HG03280 (cell line): ENCODE measurements at regions not wholly inside any gene's neighbourhood (a gene's known extent, or its start where the extent isn't known, plus 50 kb on each side); places are given as distances from the start of the nearest gene placed in this dataset.

ENCODE experiments used
- ATAC-seq: cut with Tn5 transposase; IDR thresholded peaks from one replicate; pipeline ENCODE4 v1.9.1; 2021; ENCODE audit warnings: mild to moderate bottlenecking, moderate library complexity; ENCODE audit not compliant: unreplicated experiment

DNA sequence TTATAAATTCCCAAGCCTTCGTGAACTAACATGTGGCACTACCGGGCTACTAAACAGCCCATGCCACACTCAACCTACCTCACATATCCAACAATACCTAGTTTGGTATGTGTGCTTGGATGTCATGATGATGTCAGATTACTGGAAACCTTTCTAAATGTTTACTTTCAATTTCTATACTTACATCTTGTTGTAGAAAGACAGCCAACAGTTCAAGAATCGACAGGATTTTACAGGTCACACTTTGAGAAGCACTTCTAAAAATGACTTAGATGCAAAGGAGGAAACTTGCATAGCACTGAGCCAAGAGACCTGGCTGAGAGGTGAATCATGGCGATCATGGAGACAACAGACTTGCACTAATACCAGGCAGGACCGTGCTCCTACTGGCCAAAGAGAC, 209.9 kb downstream of the COL4A1 start:
- no peak for ATAC-seq

DNA sequence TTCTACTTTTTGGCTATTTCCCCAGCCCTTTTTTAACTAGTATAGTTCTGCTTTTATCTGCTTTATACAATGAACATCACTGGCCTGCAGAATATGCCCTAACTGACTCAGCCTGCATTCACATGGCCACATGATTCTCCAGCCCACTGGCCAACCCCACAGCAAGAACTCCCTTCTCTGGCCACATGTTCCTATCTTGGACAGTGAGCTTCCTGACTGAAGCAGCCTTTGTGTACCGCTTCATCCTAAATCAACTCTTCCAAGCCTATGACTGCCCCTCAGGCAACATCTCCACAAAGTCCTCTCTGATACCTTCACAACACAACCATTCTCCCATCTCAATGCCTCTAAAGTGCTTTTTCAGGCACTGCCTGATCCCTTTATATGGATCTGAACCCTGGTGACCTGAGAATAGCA, 214.1 kb downstream of the COL4A1 start:
- ATAC-seq = no peak

DNA sequence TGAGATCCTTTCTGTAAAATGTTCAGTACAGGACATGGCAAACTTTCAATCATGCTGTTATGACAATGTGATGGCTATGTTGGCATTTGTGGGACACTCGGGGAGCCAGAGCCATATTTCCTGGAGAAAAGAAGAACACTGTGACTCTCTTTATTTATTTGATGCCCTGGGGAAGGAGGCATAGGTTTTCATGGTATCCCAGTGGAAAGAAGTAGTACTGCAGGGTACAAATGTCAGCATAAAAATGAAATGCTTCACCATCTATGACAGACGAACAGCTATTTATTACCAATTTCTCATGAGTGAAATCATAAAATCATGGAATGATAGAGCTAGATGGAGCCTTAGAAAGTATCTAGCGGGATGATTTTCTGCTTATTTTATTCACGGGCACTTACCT, 217.1 kb downstream of the COL4A1 start:
- ATAC-seq = no peak

DNA sequence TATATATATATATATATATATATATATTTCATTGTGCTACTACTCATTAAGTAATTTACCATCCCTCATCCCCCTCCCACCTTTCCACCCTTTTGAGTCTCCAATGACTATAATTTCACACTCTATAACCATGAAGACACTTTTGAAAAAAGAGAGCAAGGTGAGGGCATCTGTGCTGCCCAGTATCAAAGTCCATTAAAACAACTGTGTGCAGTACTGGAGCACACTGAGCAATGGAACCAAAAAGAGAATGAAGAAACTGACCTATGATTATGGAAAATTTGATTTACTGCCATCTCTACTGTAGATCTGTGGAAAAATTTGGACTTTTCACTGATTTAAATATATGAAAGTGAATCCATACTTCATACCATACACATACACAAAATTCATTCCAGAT, 217.9 kb downstream of the COL4A1 start:
- ATAC-seq = no peak

DNA sequence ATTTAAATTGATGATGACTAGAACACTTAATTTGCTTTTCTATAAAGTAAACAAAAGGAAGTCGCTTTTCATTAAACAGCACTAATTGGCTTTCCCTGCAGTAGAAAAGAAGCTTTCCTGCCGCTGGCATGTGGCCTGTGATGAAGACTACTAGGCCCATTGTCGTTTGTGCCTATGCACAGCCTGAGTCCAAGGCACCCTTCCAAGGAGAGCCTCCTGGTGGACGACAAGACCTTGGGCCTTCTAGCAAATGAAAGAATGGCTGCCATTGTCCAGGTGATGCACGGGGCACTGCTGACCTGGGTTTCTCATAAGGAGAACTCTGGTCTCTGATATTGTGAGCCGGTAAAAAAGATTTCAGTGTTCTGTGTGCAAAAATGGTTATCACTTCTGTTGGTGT, 233.0 kb downstream of the COL4A1 start:
- no peak for ATAC-seq

DNA sequence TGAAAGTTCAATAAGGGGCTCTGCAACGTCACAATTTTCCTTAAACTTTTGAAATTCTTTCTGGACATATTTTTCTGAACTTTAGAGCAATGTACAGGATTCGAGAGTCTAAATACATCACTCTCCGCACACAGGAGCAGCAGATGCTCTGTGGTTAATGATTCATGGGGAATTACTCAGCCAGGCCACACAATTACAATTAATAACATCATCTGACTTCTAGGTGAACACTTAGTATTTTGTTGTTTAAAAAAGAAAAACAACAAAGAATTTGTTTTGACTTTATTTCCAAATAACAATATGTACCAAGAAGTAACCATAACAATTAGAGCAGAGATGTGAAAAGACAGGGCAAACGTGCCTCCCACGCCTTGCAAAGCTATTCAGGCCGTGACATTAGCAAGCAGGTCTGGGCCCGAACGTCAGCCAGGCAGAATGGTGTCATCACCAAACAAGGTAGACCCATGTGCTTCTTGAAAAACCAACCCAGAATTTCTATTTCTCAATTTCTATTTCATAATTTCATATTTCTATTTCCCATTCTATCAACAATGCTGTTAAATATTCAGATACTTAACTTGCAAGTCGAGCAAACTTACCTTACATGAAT, 236.3 kb downstream of the COL4A1 start:
- no peak for ATAC-seq

DNA sequence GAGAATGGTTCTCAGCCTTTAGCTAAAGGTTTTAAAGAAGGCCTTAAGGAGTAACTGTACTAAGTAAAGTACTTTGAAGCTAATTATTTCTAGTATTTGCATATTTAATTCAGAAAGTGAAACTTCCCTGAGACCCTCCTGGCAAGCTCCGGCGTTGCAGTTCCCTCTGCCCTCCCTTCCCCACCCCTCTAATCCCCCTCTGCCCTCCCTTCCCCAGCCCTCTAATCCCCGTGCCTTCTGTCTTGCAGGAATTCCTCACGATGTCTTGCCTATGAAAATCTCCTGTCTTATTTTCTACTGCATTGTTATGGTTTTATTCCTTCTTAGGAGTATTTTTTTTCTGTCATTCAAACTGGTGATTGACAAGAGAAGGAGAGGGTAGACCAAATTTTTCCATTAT, 236.9 kb downstream of the COL4A1 start:
- ATAC-seq = no peak

DNA sequence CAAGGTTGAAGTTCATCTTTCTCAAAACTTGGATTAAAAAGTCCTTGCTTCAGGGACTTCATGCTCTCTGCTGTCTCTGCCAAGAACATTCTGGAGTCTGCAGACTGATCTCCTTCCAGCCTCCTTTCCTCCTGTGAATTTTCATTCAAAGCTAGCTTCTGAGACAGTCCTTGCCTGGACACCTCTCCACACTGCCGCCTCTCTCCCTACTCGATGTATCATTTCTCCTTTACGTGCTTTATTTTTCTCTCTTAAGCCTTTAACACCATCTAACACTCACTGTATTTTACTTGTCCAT, 238.8 kb downstream of the COL4A1 start:
- ATAC-seq = no peak

DNA sequence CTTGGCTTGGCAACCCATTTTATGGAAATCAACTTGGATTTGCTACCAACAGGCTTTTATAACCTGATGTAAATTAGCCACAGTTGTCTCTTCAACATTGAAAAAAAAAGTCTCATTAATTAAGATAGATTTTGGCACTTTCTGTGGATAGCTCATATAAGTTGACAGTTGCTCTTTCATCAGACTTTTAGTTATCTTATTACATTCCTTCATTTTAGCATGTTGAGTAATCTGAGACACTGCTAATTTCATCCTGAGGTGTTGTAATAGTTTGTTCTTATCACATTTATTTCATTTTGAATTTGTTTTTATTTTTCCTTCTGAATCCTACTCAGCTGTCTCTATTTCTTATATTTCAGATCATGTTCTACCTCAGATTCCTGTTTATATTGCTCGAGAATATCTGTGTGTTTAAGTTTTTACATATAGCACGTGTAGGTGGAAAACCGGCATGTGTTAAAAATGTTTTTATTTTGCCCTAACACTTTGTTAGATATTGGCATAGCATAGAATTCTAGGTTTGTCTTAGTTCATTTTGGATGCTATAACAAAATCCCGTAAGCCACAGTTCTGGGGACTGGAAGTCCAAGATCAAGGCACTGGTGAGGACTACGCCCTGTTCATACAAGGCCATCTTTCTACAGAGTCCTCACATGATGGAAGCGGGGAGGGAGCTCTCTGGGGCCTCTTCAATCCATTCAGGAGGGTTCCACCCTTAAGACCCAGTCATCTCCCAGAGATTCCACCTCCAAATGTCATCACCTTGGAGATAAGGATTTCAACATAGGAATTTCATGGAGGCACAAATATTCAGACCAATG, 239.4 kb downstream of the COL4A1 start:
- no peak for ATAC-seq

DNA sequence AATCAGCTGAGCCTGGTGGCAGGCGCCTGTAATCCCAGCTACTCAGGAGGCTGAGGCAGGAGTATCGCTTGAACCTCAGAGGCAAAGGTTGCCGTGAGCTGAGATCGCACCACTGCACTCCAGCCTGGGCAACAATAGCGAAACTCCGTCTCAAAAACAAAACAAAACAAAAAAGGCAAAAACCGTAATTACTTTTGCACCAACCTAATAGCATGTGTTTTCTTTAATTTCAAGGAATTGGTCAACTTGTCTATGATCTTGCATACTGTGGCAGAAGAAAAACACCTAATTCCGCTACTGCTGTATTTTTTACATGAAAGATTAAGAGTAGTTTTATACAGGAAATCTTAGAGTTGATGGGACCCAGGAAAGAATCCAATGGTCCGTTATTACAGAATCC, 241.2 kb downstream of the COL4A1 start:
- ATAC-seq = no peak

DNA sequence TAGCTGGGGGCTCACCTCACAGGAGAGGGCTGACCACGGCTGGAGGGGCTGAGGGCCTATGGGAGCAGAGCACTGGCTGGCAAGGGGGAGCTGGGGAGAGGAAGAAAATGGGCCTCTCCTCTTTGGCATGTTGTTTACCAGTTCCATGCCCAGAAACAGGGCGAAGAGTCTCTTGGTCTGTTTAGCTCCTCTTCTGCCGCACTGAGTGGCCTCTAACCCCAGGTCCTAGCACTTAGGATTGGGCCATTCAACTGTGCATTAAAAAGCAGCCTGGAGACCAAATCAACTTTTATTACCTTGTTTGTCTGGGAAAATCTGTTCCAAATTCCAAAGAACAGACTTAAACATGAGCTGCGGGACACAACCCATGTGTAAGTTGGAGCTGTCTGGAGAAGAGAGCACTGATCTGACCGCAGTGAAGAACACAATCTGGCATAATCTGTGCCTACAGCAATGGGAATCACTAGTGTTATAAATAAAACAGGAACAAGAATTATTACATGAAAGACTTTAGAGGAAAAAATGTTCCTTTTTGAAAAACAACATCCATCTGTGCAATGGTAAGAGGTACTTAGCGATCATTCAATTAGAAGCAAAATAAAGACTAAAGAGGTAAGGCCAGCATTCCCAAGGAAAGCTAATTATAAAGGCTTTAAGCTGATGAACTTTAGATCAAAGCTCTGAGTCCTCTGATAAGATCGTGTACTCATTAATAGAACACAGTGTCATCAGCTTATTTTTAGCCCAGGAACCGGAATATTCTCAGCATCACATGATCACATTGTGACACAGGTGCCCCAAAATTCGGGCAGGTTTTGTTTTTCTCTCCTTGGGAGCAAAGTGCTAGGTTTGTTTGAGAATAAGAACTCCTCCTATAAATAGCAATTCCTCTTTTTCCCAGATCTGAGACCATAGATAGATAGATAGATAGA, 243.2 kb downstream of the COL4A1 start:
- no peak for ATAC-seq

DNA sequence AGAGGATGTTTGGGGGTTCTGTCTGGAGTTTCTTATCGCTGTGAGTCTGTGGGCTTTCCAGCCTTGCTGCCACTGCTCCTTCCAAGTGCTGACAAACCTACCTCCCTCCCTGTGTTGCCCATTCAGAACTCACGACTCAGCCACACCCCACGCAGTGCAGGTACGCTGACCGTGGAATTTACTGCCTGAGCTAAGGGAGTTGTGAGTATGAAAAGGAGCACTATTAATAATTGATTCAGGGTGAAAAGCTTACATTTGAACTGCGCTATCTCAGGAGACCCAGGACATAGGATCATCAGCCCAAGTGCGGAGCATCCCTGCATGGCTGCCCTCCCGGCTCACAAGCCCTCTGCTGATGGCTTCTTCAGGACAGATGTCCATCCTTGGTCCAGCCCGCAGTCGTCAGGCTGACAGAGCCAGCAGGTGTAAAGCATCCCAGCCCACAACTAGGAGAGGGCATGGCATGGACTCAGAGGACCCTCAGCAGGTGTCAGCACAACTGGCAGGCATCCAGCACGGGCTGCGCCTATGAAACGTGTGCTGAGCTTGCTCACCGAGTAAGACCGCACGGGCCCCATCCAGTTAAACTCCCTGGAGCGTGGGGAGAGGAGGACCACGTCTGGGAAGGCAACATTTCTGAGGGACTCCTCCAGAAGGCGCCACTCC, 244.0 kb downstream of the COL4A1 start:
- no peak for ATAC-seq

DNA sequence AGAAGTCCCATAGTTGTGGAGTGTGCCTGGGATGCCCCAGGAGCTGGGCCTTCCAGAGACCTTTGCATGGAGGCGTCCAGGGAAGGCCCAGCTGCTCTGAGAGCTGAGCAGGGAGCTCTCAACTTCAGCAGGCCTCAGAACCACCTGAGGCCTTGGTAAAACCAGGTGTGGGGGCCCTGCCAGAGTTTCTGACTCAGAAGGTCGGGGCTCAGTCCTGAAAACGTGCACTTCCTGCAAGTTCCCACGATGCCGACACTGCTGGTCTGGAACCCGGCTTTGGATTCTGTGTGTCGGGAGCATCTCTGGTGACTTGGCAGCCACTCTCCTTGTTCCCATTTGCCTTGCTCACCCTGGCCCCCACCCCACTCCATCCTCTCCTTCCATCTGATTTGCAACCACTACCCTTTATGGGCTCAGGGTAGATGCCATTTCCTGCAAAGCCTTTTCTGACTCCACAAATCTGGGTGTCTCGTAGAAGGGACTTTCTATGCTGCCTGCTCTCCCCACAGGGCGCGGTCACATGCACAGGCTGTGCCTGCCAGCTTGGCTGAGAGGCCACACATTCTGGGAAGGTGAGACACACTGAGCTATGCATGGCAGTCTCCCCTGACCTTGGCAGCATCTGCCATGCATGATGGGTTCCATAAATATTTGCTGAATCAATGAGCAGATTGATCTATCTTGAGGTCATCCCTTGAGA, 244.7 kb downstream of the COL4A1 start:
- ATAC-seq = no peak

DNA sequence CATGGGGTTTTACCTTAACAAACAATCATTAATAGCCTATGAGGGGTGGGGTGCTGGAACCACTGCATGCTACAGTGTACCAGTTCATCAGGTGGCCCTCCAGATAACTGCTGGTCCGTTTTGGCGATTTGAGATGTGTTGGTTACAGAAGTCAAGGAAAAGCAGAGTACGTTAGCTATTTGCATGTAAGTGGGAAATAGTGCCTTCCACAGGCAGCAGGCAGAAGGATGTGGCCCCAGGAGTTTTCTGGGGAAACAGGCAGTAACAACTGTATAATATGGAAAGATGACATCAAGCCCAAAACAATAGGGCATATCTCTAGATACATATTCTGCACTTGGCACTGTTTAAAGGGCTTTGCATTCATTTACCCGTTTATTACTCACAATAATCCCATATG, 245.7 kb downstream of the COL4A1 start:
- no peak for ATAC-seq

DNA sequence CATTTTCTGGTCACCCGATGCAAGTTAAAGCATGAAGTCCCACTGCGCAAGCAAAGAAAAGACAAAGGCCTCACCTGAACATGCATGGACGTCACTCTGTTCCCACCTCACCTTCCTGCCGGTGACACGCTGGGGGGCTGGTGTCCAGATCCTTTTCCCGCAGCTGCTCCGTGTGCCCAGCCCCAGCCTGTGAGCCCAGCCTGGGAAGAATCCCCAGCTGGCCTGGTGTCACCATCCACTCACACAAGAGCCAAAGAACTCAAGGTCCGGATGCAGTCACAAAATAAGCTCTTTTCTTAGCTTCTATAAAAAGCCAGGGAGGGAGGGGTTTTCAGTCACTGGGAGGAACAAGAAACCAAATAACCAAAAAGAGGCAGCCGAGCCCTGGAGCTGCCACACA, 249.9 kb downstream of the COL4A1 start:
- no peak for ATAC-seq

DNA sequence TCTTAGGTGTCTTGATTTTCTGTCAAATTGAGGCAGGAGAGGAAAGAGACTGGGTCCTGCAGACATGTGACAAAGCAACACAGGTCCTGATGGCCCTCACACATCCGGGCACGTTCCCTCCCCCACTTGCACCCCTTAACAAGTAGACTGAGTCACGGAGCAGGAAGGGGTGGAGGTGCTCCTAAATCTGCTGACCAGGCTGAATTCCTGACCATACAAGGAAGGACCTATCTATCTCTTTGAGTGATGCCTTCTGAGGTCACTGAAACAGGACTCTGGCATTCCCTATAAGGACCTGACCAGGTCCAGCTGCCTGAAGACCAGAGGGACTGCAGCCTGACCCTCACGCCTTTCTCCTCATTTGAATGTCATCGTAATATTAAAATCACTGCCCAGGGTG, 250.3 kb downstream of the COL4A1 start:
- ATAC-seq = no peak

DNA sequence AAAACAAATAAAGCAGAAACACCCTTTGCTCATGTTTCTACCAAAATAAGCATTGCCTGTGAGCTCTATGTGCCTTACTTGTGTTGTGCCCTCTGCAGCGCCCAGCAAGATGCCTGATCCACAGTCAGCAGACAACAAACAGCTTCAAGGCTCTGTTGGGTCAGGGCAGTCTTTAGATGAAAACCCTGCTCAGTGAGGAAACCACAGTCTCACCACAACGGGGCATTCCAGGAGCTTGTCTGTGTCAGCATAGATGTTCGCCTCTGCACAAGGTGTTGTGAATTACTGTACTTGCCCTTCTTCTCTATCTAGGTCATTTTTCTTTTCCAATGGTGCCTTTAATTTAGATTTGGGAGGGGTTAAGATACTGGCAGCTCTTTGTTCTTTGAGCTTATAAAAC, 251.9 kb downstream of the COL4A1 start:
- ATAC-seq = no peak

DNA sequence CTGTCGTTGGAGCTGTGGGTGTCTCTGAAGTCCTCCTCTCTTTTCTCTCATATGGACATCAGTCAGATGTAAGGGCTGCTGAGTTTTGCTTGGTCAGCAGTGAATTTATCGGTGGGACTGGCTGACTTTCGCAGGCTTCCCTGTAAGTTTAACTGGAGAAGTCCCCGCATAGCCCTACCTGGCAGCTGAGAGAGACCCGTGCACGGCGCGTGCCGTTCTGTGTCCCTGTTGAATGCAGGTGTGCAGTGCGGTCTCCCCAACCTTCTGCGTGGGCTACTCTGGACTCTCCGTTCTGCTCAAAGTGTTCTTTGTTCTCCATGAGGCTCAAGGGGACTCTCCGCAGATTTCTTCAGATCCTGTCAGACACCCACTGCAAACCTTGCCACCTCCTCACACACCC, 252.9 kb downstream of the COL4A1 start:
- ATAC-seq = no peak

DNA sequence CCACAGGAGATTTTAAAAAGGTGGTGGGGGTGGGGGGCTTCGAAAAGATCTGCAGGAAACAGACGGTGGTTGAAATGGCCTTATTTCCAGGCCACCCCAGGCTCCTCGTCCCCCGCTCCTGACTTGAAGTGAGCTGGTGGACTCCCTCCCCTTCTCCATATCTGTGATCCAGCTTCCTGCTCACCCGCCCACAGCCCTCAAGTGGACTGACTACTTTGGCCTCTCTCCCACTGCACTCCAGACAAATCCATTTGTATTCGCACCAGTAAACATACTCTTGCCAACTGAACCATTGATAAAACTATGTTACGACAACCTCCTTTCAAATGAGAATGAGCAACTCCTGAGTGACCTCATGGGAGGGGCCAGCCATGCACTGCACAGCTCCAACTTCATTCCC, 259.5 kb downstream of the COL4A1 start:
- ATAC-seq = no peak

DNA sequence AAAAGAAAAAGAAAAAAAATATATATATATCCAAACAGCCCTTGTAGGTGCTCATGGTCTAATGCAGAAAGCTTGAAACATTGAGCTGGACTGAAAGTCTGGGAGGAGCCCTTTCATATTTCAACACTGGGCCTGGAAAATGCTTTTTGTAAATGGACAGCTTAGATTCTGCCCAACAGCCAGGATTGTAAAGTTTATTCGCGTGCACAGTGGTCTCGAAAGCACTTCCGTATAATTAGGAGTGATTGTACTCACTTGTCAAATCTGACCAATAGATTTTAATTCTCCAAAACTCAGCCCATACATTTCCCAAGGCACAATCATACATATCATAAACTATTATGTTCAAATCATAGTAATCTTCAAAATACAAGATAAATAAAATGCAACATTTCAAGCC, 260.1 kb downstream of the COL4A1 start:
- ATAC-seq = no peak

DNA sequence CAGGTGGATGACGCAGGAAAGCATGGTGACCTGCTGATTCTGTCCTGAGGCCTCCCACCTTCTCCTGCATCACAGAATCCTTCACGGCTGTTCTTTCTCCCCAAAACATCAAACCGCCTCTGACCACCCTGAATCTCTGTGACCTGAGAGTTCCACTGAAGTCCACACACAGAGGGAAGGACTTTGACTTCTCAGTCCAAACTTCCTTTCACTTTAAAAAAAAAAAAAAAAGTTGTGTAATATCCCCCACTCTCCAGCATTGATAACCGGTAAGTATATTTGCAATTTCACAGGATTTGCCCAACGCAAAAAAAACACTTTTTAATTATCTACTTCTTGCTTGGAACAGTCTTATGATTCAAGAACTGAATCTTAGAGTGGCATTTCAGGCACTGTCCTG, 259.5 kb upstream of the IRS2 start:
- ATAC-seq = no peak
